IMR-90 (cell line): ENCODE measurements at regions not wholly inside any gene's neighbourhood (a gene's known extent, or its start where the extent isn't known, plus 50 kb on each side); places are given as distances from the start of the nearest gene placed in this dataset.

Experiments used
- ATAC-seq: fragments of 200-7000 bp; cut with Tn5 transposase; 2 replicates; pipeline ENCODE4 v1.9.1; 2020; ENCODE audit warnings: low read depth, mild to moderate bottlenecking, moderate library complexity
- BruUV-seq: library from RNA; stranded (reverse); fragments of 400-500 nt; replicated peaks from 2 replicates; lab custom pipeline; 2021; lab: Mats Ljungman, UMichigan
- CTCF ChIA-PET: fragments of 300-600 bp; formaldehyde crosslinking; extraction: SDS; loops from one replicate; lab custom pipeline; 2021; ENCODE audit warnings: antibody characterized with exemption; lab: Yijun Ruan, JAX
- POLR2A ChIA-PET: fragments of 300-600 bp; sonication (Branson Sonifier 250); formaldehyde crosslinking; loops from one replicate; lab custom pipeline; 2022; ENCODE audit warnings: antibody characterized with exemption; ENCODE audit not compliant: unreplicated experiment; lab: Charles Lee
- DNase-seq: peaks from one replicate; pipeline ENCODE4 v3.0.0; 2013
- H2AFZ ChIP-seq: replicated peaks from 2 replicates; pipeline ENCODE3; 2013; ENCODE audit warnings: low read length, mild to moderate bottlenecking; ENCODE audit not compliant: poor library complexity
- H2AK5ac ChIP-seq: 2 replicates; pipeline ENCODE4 v1.6.1; 2013; ENCODE audit warnings: low read depth, low read length, inconsistent platforms
- H2AK9ac ChIP-seq: replicated peaks from 2 replicates; pipeline ENCODE3; 2013; ENCODE audit warnings: mild to moderate bottlenecking, low read depth, low read length, moderate library complexity; ENCODE audit not compliant: poor library complexity
- H2BK120ac ChIP-seq: 2 replicates; pipeline ENCODE4 v1.6.1; 2013; ENCODE audit warnings: low read depth, low read length, inconsistent platforms
- H2BK15ac ChIP-seq: 3 replicates; pipeline ENCODE4 v1.6.1; 2013; ENCODE audit warnings: low read depth, low read length, inconsistent platforms
- H2BK20ac ChIP-seq: 2 replicates; pipeline ENCODE4 v1.6.1; 2013; ENCODE audit warnings: low read depth, mild to moderate bottlenecking, inconsistent platforms, low read length, moderate library complexity
- H2BK5ac ChIP-seq: 2 replicates; pipeline ENCODE4 v1.6.1; 2013; ENCODE audit warnings: mild to moderate bottlenecking, low read depth, low read length, inconsistent platforms; ENCODE audit not compliant: poor library complexity, severe bottlenecking
- H3K14ac ChIP-seq: replicated peaks from 2 replicates; pipeline ENCODE4 v1.6.1; 2013; ENCODE audit warnings: low read depth, low read length, inconsistent platforms
- H3K18ac ChIP-seq: 2 replicates; pipeline ENCODE4 v1.6.1; 2013; ENCODE audit warnings: low read depth, low read length, control low read depth
- H3K23ac ChIP-seq: 2 replicates; pipeline ENCODE4 v1.6.1; 2013; ENCODE audit warnings: low read depth, low read length, inconsistent platforms
- H3K27ac ChIP-seq: 2 replicates; pipeline ENCODE4 v1.5.1; 2013; ENCODE audit warnings: mild to moderate bottlenecking, control low read depth, low read length; ENCODE audit not compliant: insufficient read depth
- H3K27me3 ChIP-seq: 2 replicates; pipeline ENCODE4 v1.6.1; 2013; ENCODE audit warnings: low read length; ENCODE audit not compliant: control insufficient read depth, insufficient read depth
- H3K36me3 ChIP-seq: 2 replicates; pipeline ENCODE4 v1.6.1; 2013; ENCODE audit warnings: low read length, mixed read lengths; ENCODE audit not compliant: control insufficient read depth, insufficient read depth
- H3K4ac ChIP-seq: 2 replicates; pipeline ENCODE4 v1.6.1; 2013; ENCODE audit warnings: low read depth, low read length, inconsistent platforms
- H3K4me1 ChIP-seq: 2 replicates; pipeline ENCODE4 v1.6.1; 2013; ENCODE audit warnings: low read length, mixed read lengths; ENCODE audit not compliant: control insufficient read depth, insufficient read depth
- H3K4me2 ChIP-seq: 2 replicates; pipeline ENCODE4 v1.6.1; 2013; ENCODE audit warnings: low read depth, mild to moderate bottlenecking, control low read depth, low read length, moderate library complexity
- H3K4me3 ChIP-seq: 2 replicates; pipeline ENCODE4 v1.5.1; 2013; ENCODE audit warnings: low read depth, mild to moderate bottlenecking, control low read depth, low read length, moderate library complexity; ENCODE audit not compliant: insufficient read depth
- H3K56ac ChIP-seq: 2 replicates; pipeline ENCODE4 v1.6.1; 2013; ENCODE audit warnings: low read length, inconsistent platforms; ENCODE audit not compliant: insufficient read depth; ENCODE audit errors: extremely low read depth
- H3K79me1 ChIP-seq, 2 experiments: 2 replicates each; pipeline ENCODE4 v1.6.1; 2013; ENCODE audit warnings: low read length in 2 of 2, inconsistent platforms in 1 of 2, low read depth in 1 of 2
- H3K9ac ChIP-seq: 2 replicates; pipeline ENCODE4 v1.6.1; 2013; ENCODE audit warnings: low read depth, low read length, control low read depth
- H3K9me1 ChIP-seq: 2 replicates; pipeline ENCODE4 v1.6.1; 2013; ENCODE audit warnings: low read length, inconsistent platforms; ENCODE audit not compliant: insufficient read depth
- H3K9me3 ChIP-seq: 2 replicates; pipeline ENCODE4 v1.6.1; 2013; ENCODE audit warnings: low read length; ENCODE audit not compliant: control insufficient read depth, insufficient read depth
- H4K20me1 ChIP-seq: 2 replicates; pipeline ENCODE4 v1.6.1; 2013; ENCODE audit warnings: low read length, inconsistent platforms; ENCODE audit not compliant: insufficient read depth
- H4K5ac ChIP-seq: 2 replicates; pipeline ENCODE4 v1.6.1; 2013; ENCODE audit warnings: mild to moderate bottlenecking, low read depth, low read length, control low read depth
- H4K8ac ChIP-seq, 2 experiments: 2 replicates each; pipeline ENCODE4 v1.6.1; 2013; ENCODE audit warnings: low read depth in 2 of 2, low read length in 2 of 2, control low read depth in 1 of 2, inconsistent platforms in 1 of 2
- H4K91ac ChIP-seq: 2 replicates; pipeline ENCODE4 v1.6.1; 2013; ENCODE audit warnings: low read depth, low read length, inconsistent platforms; ENCODE audit not compliant: insufficient read depth
- CHD1 ChIP-seq: IDR thresholded peaks from 2 replicates; pipeline ENCODE4 v1.6.1; 2012; ENCODE audit warnings: low read depth, low read length, improper control_type of control experiment
- NFE2L2 ChIP-seq: fragments of 150-350 bp; IDR thresholded peaks from 2 replicates; pipeline ENCODE4 v1.6.1; 2016; ENCODE audit warnings: low read depth, mild to moderate bottlenecking, low read length
- POLR2A ChIP-seq: IDR thresholded peaks from 2 replicates; pipeline ENCODE4 v1.6.1; 2012; ENCODE audit warnings: mild to moderate bottlenecking, low read depth, low read length
- SMC3 ChIP-seq: fragments of 150-350 bp; IDR thresholded peaks from 2 replicates; pipeline ENCODE4 v1.6.1; 2016; ENCODE audit warnings: low read depth, mild to moderate bottlenecking, antibody characterized with exemption, low read length, moderate library complexity
- WGBS, 2 experiments: methylation state at CpG; one replicate each; pipeline versions ENCODE4 v1.1.5 to v1.1.7; 2013; ENCODE audit warnings: missing lambda C conversion rate in 2 of 2; ENCODE audit not compliant: insufficient read length in 1 of 2; ENCODE audit errors: extremely low coverage in 2 of 2; 5-methylcytosine and 5-hydroxymethylcytosine counted together
- dilution Hi-C: fragments of 300-500 bp; cut with HindIII; formaldehyde crosslinking; loops from one replicate; pipeline ENCODE4 v1.14.3; 2018; ENCODE audit warnings: low sequenced_read_pairs; ENCODE audit not compliant: unreplicated experiment
- in situ Hi-C: fragments of 300-500 bp; cut with MboI; formaldehyde crosslinking; loops from 3 replicates; pipeline ENCODE4 v1.14.3; 2019; ENCODE audit warnings: low sequenced_read_pairs, inconsistent platforms, mixed read lengths
- intact Hi-C: fragments of 100-400 bp; cut with micrococcal nuclease; formaldehyde crosslinking; loops from 2 replicates; pipeline ENCODE4 v1.10.0; 2022
- TF ChIP-seq, protein P1 (sequence below): fragments of 150-350 bp; IDR thresholded peaks from 2 replicates; pipeline ENCODE4 v1.6.1; 2016; ENCODE audit warnings: low read depth, mild to moderate bottlenecking, low read length, moderate library complexity, borderline replicate concordance

DNA sequence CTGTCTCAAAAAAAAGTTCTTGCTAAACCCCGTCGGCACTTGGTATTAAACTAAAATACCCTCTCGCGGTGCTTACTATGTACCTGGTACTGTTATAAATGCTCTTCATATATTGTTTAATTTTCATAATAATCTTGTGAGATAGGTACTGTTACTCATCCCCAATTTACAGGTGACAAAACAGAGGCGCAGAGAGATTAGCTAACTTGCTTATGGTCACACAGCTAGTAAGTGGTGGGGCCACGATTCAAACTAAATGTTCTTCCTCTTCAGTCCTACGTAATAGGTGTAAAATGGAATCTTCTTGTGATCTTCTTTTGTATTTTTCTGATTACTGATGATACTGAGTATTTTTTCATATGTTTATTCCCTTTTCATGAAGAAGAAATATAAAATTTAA is 51.3 kb downstream of the TET3 start:
- Histone ChIP-seq H3K79me1 (peaks cover 50 to 65% of the 10 kb centered on the region in 2 experiments), H4K5ac (no peak overlapping the region), H3K27ac (no peak overlapping the region), H2AK5ac (no peak overlapping the region), H2BK15ac (no peak overlapping the region), H3K9ac (no peak overlapping the region), H2BK120ac (no peak overlapping the region), H4K20me1 (peaks cover 50% of the 10 kb centered on the region), H3K18ac (no peak overlapping the region), H3K9me1 (peaks cover 2% of the 10 kb centered on the region; the same call in 1 of the 2 replicates), H3K4me3 (no peak overlapping the region), H3K14ac (no peak overlapping the region), H2BK5ac (no peak overlapping the region), H4K91ac (no peak overlapping the region), H3K23ac (no peak overlapping the region), H3K9me3 (no peaks in the 10 kb centered on the region), H4K8ac (no peak overlapping the region), H2AK9ac (no peak overlapping the region), H3K27me3 (no peaks in the 10 kb centered on the region), H3K4me2 (no peak overlapping the region), H3K56ac (no peak overlapping the region), H2BK20ac (no peak overlapping the region), H3K36me3 (no peaks in the 10 kb centered on the region), H3K4me1 (peaks cover 10% of the 10 kb centered on the region), H3K4ac (no peak overlapping the region), H2AFZ (no peak overlapping the region)
- ATAC-seq, result no peak
- in situ Hi-C loops (no loop called here), intact Hi-C loops (no loop called here), dilution Hi-C loops (no loop called here)
- TF ChIP-seq POLR2A, result no peak
- TF ChIP-seq SMC3, result no peak
- no peak for TF ChIP-seq CHD1
- TF ChIP-seq, protein P1, sequence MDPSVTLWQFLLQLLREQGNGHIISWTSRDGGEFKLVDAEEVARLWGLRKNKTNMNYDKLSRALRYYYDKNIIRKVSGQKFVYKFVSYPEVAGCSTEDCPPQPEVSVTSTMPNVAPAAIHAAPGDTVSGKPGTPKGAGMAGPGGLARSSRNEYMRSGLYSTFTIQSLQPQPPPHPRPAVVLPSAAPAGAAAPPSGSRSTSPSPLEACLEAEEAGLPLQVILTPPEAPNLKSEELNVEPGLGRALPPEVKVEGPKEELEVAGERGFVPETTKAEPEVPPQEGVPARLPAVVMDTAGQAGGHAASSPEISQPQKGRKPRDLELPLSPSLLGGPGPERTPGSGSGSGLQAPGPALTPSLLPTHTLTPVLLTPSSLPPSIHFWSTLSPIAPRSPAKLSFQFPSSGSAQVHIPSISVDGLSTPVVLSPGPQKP, result no peak
- no peak for TF ChIP-seq NFE2L2
- no peak for DNase-seq
- ChIA-PET POLR2A (no interaction called here), CTCF (no interaction called here)
- BruUV-seq, result no TSS peak
- no CpG with 5 or more reads among the region's 7 CpGs for WGBS, 2 experiments
